OCI-M2 (cell line): ENCODE measurements at regions not wholly inside any gene's neighbourhood (a gene's known extent, or its start where the extent isn't known, plus 50 kb on each side); places are given as distances from the start of the nearest gene placed in this dataset.

Source experiments
- DNase-seq: peaks from one replicate; lab custom pipeline; 2025; ENCODE audit not compliant: unreplicated experiment; lab: John Stamatoyannopoulos, UW

DNA sequence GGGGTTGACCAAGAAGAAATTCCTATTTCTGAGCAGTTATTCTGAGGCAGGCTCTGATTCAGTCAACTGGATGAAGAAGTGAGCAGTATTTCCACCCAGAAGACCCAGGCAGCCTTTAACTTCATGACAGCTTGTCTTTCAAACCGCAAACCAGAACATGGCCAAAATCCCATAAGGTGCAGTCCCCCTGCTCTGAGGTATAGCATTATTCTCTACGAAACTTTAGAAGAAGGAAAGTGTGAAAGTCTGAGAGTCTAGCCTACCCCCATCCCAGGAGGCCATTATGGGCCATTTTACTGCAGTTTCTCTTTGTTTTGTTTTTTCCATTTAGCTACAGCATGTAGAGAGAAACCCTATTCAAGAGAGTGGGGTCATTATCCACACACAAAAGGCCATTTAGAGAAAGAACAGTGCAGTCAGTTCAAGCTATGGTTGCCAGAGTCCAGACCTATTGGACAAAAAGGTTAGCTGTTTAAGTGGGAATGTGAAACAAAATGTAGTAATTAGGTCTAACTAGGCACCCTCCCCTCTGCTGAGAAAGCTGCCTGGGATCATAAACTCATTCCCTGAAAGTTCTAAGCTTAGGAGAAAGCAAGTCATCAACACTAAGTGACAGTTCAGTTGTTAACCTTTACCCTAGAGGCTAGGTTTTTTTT, 52.1 kb upstream of the RASGEF1B start:
- DNase-seq, result no peak

DNA sequence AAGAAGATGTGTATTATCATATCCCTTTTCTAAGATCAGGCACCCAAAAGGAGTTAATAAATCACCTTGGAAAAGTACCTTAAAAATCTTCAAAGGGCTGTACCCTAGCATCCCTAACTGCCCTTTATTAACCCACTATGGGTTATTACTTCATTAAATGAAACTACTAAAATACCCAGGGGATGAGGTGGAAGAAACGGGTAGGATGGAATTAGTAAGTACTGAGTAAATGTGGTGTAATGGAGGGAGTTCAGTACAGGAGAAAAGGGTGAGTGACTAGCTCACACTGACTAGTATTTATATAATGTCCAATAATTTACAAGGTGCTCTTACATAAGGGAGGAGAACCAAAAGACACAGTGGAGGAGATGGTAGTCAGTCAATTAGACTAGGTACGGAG, 51.0 kb upstream of the RASGEF1B start:
- no peak for DNase-seq

DNA sequence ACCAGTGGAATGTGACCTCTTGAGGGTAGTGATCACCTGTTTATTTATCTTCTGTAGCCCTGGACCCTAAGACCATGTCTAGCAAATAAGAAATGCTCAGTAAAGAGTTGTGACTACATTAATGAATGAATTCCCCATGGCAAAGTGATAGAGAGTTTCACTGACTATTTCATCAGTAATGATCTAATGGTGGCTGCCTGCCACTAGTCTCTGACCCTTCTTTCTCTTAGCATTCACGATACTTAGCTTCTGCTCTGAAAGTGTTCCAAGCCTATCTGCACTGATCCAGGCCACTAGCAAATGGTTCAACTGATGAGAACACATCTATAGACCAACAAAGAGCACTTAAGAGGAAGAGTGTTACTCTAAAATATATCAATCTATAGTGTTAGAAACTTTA, 50.0 kb upstream of the RASGEF1B start:
- no peak for DNase-seq
